NCI-H748 (cell line): ENCODE measurements at regions not wholly inside any gene's neighbourhood (a gene's known extent, or its start where the extent isn't known, plus 50 kb on each side); places are given as distances from the start of the nearest gene placed in this dataset.
"Not testable (repeated sequence)": the region's sequence is repeated elsewhere in the genome, so short reads cannot be mapped to it uniquely, and the experiment has no call there.

ENCODE experiments used
- DNase-seq: peaks from one replicate; lab custom pipeline; 2025; ENCODE audit not compliant: unreplicated experiment; lab: John Stamatoyannopoulos, UW

DNA sequence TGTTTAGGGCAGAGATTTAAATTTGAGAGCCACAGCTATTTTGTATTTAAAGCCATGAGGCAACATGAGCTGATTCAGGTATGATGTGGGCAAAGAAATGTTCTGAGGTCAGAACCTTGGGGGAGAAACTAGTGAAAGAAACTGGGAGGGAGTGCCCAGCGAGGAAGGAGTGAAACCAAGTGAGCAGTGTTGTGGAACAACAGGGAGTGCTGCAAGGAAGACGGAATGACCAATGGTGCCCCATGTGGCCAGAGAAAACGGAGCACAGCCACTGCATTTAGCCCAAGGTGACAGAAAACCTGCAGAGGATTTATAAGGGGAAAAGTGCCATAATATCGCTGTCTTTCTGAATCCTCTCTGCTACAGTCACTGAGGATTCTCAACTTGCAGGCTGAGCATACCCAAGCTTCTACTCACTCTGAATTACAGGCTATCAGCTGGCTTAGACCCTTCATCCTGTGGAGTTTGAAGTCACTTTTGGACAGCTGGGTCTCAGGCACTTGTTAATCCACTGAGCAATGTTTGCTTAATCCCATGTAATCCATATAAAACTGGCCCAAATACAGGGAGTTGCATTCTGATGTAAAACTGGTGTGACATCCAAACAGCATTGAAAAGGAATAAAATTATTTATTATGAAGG is 777.3 kb downstream of the CCSER2 start:
- DNase-seq = no peak

DNA sequence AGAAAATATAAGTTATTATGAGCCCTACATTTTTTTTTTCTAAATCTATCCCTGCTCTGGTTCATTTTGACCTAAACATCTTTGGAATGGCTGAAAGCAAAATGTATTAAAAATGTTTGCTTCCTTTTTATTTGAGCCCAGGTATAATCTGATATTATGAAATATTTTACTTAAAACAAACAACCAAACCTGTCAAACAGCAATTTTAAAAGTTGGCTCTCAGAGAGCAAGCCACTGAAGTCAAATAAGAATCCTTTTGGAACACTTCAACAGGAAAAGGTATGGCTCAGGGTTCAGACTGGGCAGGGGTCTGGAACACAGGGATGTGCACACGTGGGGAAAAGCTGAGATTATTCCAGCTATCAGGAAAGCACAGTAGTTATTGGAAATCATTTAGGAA is 782.9 kb downstream of the CCSER2 start:
- no peak for DNase-seq

DNA sequence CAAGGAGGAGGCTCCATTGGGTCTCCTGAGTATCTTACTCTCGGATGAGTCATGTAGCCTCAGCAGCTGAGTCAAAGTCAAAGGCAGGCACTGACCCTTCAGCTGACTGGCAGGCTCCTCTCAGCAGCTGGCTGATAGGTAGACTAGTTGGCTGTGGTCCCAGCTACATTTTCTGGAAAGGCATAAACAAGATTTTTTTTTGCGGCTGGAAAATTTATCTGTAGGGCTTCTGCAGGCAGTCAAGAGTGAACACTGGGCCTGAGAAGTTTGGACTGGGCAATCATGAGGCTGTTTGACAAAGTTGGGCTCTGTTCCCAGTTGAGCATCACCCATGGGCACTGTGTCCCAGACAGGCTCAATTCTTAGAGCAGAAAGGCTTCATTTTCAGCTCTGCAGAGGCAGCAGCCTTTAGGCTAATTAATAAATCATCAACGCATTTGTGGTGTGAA is 796.2 kb downstream of the CCSER2 start:
- DNase-seq = no peak

DNA sequence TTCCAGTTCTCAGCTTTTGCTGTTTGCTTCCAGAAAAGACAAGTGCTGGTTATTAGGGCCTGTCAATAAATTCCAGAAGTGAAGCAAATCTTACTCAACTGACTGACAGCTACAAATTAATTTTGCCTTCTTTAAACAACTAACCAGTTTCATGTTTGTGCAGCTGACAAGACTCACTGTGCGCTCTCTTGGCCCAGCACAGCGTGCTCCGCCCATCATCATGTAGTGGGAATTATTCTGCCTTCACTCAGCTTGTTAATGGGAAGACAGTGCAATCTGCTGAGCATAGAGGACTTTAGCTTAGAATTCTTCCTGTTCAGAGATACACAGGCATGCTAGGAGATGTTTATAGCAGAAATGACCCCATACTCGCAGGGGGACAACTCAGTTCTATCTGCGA is 808.9 kb downstream of the CCSER2 start:
- no peak for DNase-seq

DNA sequence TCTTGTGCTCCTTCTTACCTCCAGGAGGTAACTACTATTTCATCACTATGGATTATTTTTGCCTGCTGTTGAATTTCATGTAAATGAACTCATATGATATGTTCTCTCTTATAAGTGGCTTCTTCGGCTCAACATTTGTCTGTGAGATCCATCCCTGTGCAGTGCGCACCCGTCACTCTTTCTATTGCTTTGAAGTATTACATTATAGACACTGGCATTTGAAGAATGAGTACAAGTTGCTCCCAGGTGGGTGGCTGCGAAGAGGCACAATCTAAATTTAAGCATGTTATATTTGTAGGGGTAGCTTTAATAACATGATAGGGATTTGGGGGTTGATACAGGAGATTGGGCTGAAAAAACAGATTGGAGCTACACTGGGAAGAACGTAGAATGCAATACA is 809.7 kb downstream of the CCSER2 start:
- no peak for DNase-seq

DNA sequence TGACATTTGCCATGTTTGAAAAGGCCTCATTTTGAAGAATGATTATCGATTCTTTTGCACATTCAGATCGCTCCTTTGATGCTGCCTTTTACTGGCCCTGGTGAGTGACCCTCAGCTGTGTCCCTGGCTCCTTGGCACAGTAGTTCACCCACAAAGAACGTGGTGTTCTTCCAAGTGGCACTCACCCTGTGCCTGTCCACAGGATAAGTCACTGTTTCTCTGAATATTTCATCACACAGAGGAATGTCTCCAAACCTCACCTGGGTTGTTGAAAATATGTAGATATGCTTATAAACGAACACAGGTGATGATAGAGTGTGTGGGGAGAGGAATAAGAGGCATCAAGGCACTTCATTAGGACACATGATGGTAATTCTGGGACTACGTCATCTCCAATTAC is 810.7 kb downstream of the CCSER2 start:
- DNase-seq = no peak

DNA sequence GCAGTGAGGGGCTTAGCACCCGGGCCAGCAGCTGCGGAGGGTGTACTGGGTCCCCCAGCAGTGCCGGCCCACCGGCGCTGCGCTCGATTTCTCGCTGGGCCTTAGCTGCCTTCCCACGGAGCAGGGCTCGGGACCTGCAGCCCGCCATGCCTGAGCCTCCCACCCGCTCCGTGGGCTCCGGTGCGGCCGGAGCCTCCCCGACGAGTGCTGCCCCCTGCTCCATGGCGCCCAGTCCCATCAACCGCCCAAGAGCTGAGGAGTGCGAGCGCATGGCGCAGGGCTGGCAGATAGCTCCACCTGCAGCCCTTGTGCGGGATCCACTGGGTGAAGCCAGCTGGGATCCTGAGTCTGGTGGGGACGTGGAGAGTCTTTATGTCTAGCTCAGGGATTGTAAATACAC is 813.1 kb downstream of the CCSER2 start:
- DNase-seq = not testable (repeated sequence)

DNA sequence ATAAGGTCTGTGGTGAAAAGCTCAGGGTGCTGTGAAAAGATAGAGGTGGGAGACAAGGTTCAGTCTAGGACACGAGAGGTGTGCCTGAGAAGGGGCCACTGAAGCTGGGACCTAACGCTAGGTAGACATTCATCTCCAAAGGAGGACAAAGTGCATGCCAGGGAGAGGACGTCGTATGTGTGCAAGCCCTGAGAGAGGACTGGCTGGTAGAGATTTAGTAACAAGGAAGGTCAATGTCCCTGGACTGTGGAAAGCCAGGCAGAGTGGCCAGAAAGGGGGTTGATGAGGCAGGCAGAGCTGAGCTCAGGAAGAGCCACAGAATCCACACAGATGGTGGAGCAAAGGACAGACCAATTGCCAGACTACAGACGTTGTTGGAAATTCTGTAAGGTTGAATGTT is 817.6 kb downstream of the CCSER2 start:
- DNase-seq = no peak

DNA sequence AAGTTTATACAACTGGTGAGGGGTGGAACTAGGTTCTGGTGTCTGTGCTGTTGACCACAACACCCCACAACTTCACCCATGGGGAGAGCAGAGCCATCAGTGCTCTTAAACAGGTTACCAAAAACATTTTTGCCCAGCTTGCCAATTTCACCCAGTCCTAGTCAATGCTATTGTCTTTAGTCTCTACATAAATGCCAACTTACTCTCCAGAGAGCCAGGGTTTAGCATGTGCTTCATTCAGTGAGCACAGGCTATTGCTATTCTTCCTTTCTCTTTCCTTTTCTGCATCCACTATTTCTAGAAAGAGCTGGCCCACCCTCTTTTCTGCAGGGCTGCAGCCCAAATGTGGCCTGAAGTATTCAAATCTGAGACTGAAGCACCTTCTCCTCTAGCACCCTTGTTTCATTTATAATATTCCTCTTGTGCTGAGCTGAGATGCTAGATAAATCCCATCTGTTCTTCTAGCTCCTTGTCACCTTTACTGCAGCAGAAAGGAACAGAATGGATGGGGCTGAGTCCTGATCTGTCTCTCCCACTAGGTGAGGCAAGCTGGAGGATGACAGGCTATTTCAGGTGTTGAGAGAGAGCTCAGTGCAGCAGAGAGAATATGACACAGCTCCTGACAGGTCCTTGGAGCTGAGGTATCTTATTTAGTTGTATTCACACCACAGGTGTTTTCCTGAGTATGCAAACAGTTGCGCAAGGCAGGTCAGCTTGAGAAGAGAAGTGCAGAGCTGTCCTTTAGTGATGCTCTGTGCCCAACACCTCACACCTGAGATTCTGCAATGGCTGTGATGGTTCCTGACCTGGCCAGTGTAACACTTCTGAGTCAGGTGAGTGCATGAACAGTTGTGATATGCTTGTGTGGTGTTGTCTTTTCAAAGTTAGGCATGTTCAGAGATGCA is 819.2 kb downstream of the CCSER2 start:
- no peak for DNase-seq

DNA sequence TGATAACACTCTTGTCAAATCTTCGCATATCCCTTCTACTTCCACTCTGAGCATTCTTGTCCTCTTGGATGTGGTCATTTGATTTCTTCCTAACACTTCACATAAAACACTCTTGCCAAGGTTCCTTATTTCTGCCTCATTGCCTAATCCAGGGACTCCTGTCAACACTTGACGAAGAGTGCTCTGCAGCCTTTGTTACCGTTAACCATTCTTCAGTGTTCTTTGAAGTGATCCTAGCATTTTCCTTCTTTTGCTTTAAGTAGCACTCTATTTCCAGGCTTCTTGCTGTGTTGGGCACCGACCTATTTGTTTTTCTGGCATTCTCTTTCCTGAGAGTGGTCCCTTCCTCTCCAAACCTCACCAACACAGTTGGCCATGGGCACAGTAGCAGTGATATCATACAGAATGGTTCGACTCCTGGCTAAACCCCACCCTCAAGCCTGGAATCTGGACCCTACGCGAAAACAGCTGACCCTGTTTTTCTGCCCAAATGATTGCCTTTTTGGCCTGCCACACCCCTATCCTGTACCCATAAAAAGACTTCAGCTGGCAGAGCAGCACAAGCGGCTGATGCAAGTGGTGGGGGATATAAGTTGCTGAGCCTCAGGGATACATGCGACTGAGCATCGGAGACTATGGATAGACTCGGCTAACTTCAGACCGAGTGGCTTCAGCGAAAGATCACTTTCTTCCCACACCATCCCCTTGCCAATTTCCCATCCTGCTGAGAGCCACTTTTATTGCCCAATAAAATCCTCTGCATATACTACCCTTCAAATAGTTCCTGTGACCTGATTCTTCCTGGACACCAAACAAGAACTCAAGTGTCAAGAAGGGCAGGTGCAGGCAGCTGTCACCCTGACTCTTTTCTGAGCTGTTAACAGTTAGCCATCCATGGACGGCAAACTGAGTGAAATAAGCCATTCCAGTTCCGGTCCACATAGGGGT is 820.6 kb downstream of the CCSER2 start:
- DNase-seq = no peak

DNA sequence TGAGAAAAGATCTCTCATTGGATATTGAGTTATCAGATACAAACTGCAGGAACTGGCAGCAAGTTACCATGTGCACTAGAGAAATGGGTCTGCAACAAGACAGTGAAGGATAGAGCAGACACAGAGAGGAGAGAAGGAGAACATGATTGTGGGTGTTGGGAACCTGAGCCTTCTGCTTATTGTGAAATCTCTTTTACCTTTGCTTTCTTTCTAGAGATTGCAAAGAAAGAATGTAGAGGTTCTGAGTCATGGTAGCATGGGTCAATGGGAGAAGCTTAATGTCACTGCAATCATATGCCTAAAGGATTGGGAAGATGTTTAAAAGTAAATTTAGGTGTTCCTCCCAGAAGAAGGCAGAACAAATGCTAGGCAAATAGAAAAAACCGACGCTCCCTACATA is 821.4 kb downstream of the CCSER2 start:
- DNase-seq = no peak

DNA sequence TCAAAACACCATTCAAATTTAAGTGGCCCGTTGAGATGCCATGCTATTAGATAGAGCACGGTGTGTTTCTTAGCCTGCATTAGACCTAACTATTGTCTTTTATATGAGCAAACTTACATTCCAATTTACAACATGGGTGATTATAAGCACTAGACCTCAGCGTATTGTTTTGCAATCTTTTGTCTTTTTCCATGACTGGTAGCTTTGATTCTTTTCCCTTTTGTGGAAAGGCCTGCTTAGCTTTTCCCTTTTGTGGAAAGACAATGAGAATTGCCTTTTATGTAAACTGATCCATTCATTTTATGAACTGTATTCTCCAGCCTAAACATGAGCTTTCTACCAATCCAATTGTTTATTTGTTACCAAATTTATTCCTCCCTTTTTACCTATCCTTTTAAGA is 823.1 kb downstream of the CCSER2 start:
- DNase-seq = peak; percentile 60

DNA sequence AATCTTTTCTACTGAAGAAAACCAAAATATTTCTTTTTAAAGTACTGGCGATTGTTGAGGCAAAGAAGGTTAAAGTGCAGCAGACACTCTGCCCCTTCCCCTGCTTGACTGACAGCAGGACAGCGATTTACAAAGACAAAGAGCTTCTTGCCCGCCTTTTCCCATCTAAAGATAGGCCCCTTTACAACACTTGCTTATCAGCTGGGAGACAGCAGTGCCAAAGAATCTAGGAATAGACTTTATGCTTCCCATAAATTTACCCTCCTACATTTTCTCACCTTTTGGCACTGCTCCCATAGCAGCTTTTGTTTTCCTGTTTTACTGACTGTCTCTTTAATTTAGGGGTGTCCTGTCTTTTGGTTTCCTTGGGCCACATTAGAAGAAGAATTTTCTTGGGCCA is 824.1 kb downstream of the CCSER2 start:
- no peak for DNase-seq

DNA sequence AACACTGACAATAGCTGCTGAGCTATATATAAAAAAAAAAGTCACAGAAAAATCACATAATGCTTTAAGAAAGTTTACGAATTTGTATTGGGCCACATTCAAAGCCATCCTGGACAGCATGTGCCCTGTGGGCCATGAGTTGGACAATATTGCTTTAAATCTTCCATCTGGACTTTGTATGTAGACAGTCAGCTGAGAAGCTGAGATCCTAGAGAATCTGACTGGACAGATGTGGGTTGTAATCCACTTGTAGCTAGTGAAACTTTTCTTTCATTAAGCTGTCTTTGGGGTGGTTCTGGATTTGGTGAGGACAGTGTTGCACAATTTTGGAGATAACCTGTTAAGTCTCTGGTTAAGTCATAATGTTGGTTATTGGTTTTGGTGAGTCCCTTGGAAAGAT is 824.5 kb downstream of the CCSER2 start:
- DNase-seq = no peak

DNA sequence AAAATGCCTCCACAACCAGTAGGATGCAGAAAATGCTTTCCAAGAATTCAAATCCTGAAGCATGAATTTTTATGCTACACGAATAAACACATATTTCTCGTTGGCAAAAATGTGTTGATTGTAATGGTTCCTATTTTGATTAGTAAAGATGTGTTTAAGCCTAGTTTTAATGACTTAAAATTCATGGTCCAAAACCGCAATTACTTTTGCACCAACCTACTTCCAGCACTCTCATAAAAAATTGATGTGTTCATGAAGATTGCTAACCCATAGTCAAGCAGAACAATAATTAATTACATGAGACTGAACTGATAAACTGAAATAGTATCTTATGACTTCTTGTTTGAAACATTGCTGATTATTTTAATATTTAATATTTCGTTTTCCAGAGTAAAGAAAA is 828.8 kb downstream of the CCSER2 start:
- no peak for DNase-seq

DNA sequence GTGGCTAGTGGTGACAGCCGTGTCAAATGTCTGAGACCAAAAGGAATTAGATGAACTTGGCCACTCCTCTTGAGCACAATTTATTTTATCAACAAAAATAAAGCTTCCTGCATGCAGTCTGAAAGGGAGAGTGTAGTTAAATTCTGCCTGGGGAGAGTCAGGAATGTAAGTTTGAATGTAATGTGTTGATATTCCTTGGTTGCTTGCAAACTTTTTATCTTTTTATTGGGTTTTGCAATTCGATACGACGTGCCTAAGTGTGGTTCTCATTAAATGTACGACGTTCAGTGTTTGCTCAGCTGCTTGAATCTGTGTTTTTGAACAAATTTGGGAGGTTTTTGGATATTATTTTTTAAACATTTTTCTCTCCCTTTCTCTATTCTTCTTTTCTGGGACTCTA is 839.9 kb downstream of the CCSER2 start:
- peak; percentile 64 for DNase-seq

DNA sequence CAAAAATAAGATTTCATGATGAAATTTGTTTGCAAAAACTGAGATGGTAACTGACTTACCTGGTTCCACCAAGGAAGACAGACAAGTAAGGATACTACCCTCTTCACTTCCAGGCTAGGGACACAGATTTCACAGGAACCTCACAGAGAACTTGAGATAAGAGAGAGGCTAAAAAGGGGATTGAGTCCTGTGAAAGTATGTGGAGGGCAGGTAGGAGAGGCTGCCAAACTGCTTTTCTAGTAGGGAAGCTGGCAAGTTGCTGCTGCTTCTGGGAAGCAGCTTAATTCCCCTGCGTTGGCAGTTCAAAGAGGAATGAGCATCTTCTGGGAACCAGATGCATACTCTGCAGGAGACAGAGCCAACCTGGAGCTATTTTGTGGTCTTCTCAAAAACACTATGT is 841.6 kb downstream of the CCSER2 start:
- no peak for DNase-seq

DNA sequence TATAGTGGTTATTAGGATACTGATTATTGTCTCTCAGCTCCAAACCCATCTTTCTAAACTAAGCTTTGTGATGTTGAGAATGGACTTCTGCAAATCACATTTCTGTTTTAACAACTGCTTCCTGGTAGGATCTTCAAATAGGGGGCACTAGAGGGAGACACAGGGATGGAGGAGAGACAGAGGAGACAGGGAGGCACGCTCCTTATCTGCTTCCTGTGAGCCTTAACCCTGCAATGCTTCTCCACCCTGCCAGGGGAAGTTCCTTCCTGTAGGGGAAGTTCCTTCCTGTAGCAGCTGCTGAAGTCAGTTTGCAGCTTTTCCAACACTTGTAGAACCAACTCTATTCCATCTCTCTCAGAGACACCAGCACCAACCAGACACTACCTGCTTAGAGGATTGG is 847.2 kb downstream of the CCSER2 start:
- peak; percentile 6 for DNase-seq

DNA sequence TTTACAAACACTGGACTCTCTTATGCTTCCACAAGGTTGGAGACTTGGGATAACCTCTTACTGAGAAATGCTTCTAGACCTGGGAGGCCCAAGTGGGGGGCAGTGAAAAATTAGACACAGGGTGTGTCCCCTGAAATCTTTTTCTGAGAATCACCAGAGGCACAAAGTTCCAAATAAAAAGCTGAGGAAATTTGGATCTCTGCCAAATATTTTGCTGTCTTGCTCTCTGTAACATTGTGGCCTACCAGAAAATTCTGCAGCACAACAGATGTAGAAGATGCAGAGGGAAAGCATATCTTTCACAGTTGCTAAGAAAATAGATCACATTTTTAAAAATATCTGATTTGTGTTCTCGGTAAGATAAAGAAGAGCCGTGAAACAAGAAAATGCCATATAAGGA is 849.4 kb downstream of the CCSER2 start:
- DNase-seq = no peak

DNA sequence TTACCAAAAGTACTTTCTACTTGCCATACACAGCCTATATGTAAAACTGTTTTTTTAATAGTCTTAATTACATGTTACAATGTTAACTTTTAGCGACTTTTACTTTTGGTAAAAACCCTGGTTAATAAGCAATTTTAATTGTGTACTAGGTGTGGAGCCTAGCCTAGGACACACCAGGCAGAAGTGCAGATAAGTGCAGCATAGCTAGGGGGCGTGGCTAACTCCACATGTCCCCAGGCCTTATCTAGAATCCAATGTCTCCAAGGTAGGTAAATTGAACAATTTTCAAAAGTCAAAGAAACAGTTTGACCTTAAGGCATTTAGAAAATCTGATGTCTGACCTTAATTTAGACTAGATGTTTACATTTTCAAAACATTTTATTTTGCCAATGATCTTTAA is 858.7 kb downstream of the CCSER2 start:
- DNase-seq = peak; percentile 8

DNA sequence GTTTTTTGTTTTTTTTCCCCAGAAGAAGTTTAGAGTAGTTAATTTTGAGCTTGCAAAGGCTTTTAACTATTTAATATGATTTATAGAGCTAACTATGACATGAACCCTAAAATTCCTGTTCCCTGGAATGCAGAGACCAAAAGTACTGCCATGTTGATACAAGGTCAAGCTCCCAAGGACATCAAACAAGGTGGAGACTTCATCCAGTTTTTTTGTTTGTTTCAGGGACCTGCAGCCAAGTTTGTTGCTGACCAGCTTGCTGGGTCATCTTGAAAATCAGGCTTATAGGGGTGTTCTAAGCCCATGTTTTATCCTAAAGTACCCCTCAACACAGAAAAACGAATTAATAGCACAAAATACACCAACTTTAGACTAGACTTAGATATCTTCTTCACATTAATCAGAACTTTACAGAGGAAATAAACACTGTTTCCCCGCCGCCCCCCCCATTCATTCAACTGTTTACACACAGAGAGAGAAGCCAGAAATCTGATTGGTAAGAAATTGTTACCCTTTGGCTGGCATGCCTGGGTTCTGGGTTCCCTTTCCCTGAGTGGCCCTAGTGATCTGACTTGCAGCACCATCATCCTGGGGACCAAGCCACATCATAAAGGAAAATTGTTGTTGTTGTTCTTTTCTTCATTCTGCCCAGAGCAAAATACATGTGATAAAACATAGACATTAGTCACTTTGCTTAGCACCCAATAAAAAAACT is 860.5 kb downstream of the CCSER2 start:
- DNase-seq = no peak
